GM06990 (cell line): ENCODE measurements at regions not wholly inside any gene's neighbourhood (a gene's known extent, or its start where the extent isn't known, plus 50 kb on each side); places are given as distances from the start of the nearest gene placed in this dataset.
A peak's percentile ranks its signal among the peaks of the same experiment; 100 is the strongest.

Experiments
- DNase-seq: peaks from one replicate; pipeline ENCODE4 v3.0.0-alpha.2; 2011; ENCODE audit not compliant: insufficient read length; ENCODE audit errors: extremely low read depth
- H3K27me3 ChIP-seq: replicated peaks from 2 replicates; pipeline ENCODE4 v1.6.0; 2011; ENCODE audit warnings: low read length; ENCODE audit not compliant: control insufficient read depth, insufficient read depth
- H3K36me3 ChIP-seq: 2 replicates; pipeline ENCODE4 v1.5.1; 2011; ENCODE audit warnings: low read length; ENCODE audit not compliant: control insufficient read depth, insufficient read depth
- H3K4me3 ChIP-seq: replicated peaks from 2 replicates; pipeline ENCODE4 v1.5.1; 2011; ENCODE audit warnings: low read depth, mild to moderate bottlenecking, control low read depth, low read length
- TF ChIP-seq, protein P1 (sequence below): IDR thresholded peaks from 2 replicates; pipeline ENCODE4 v1.5.1; 2011; ENCODE audit warnings: low read length, control low read depth, mild to moderate bottlenecking, inconsistent platforms; ENCODE audit not compliant: insufficient read depth, poor library complexity, severe bottlenecking

DNA sequence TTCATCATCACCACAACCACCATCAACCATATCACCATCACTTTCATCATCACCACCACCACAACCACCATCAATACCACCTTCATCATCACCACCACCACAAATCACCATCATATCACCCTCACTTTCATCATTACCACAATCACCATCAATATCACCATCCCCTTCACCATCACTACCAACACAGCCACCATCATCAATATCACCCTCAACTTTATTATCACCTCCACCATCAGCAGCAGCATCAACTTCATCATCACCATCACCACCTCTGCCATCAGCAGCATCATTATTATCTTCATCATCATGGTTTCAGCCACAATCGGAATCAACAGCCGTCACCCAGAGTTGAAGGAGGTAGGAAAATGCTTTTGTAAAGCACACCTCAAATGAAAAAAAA, 225.7 kb upstream of the SULF2 start:
- TF ChIP-seq, protein P1, sequence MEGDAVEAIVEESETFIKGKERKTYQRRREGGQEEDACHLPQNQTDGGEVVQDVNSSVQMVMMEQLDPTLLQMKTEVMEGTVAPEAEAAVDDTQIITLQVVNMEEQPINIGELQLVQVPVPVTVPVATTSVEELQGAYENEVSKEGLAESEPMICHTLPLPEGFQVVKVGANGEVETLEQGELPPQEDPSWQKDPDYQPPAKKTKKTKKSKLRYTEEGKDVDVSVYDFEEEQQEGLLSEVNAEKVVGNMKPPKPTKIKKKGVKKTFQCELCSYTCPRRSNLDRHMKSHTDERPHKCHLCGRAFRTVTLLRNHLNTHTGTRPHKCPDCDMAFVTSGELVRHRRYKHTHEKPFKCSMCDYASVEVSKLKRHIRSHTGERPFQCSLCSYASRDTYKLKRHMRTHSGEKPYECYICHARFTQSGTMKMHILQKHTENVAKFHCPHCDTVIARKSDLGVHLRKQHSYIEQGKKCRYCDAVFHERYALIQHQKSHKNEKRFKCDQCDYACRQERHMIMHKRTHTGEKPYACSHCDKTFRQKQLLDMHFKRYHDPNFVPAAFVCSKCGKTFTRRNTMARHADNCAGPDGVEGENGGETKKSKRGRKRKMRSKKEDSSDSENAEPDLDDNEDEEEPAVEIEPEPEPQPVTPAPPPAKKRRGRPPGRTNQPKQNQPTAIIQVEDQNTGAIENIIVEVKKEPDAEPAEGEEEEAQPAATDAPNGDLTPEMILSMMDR = no peak
- H3K4me3 ChIP-seq = no peak overlapping the region
- H3K27me3 ChIP-seq = no peaks in the 10 kb centered on the region
- DNase-seq = no peak
- H3K36me3 ChIP-seq = no peaks in the 10 kb centered on the region

DNA sequence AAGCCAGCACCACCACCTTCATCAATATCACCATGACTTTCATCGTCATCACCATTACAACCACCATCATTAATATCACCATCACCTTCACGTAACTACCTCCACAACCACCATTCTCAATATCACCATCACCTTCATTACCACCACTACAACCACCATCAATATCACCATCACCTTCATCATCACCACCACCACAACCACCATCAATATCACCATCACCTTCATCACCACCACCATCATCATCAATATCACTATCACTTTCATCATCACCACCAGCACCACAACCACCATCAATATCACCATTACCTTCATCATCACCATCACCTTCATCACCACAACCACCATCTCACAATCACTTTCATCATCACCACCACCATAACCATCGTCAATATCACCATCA, 225.3 kb upstream of the SULF2 start:
- DNase-seq = no peak
- TF ChIP-seq, protein P1 = no peak
- Histone ChIP-seq H3K4me3 (no peak overlapping the region), H3K27me3 (no peaks in the 10 kb centered on the region), H3K36me3 (no peaks in the 10 kb centered on the region)

DNA sequence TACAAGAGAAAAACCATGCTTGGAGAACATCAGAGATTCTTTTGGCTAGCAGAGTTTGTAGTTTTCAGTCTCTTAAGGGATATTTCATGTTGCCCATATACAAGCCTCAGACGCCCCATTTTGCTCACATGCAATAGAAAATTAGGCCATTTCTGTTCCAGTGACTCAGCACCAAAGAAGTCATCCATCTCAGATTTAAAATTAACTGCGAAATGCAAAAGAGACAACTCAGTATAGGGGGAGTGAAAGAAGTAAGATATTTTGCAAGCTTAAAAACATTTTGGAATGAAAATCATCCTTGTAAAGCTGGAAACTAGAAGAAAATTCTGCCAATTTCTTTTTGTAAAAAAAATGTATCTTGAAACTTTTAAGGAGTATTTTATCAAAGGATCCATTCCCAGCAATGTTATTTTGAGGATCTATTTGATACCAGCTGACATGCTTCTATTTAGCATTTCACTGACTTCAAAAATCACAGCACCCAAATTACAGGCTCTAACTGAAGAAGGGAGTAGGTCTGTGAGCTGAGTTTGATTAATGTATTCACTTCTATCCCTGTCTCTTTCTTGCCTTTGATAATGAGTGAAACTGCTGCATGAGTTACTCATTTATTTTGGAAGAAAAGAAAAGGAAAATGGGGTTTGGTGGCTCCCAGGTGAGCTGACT, 223.7 kb upstream of the SULF2 start:
- H3K4me3 ChIP-seq = no peak overlapping the region
- TF ChIP-seq, protein P1 = no peak
- DNase-seq = no peak
- H3K36me3 ChIP-seq = no peaks in the 10 kb centered on the region
- H3K27me3 ChIP-seq = no peaks in the 10 kb centered on the region

DNA sequence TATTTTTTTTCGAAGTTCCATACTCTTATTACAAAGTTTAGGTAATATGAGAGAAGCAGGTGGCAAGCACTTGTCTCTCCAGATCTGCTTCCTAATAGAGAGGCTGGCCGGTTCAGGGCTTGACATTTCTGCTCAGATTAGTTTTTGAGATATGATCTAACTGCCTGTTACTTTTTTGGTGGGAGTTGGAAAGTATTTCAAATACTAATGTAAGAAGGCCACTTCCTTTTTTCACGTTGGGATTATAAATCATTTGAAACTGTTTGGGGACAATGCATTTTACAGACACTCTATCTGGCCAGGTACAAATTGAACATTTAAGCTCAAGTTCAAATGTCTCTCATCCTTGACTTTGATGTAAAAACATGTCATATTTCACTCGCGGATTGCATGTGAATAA, 222.1 kb upstream of the SULF2 start:
- TF ChIP-seq, protein P1 = no peak
- no peak for DNase-seq
- Histone ChIP-seq H3K36me3 (no peaks in the 10 kb centered on the region), H3K4me3 (no peak overlapping the region), H3K27me3 (no peaks in the 10 kb centered on the region)

DNA sequence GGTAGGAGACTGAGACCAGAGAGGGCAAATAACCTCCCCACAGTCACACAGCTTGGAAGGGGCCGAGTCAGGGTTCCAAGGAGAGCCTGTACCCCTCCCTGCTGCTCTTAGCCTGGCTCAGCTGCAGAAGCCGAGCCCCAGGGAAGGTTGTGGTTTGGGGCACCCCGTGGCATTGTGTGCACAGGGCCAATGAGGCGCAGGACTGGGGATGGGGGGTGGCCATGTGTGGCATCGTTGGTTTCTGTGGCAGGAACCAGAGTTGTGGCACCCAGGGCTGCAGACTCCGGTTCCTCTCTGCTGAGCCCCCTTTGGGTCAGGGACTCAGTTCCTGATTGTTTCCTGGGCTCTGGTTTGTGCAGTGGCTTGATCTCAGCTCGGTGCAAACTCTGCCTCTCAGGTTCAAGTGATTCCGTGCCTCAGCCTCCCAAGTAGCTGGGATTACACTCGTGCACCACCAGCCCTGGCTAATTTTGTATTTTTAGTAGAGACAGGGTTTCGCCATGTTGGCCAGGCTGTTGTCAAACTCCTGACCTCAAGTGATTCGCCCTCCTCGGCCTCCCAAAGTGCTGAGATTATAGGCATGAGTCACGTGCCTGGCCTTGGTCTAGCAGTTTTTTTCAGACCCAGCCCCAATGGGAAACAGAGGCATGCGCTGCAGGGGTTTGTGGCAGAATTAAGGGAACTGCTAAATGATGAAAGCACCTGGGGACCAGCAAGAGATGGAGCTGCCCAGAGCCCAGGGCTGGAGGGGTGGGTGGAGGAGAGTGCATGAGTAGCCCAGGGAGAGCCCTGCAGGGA, 221.0 kb upstream of the SULF2 start:
- no peaks in the 10 kb centered on the region for H3K27me3 ChIP-seq
- no peaks in the 10 kb centered on the region for H3K36me3 ChIP-seq
- TF ChIP-seq, protein P1 = no peak
- no peak overlapping the region for H3K4me3 ChIP-seq
- peak; percentile 65 for DNase-seq
